SK-N-SH treated with all-trans-retinoic acid at 6 μM for 48 hours (cell line): ENCODE measurements at regions not wholly inside any gene's neighbourhood (a gene's known extent, or its start where the extent isn't known, plus 50 kb on each side); places are given as distances from the start of the nearest gene placed in this dataset.
A peak's percentile ranks its signal among the peaks of the same experiment; 100 is the strongest.

ENCODE experiments used
- ATAC-seq: fragments of 200-7000 bp; cut with Tn5 transposase; 3 replicates; pipeline ENCODE4 v1.9.1; 2020; ENCODE audit warnings: mild to moderate bottlenecking, moderate library complexity
- BACH2 ChIP-seq: fragments of 250-450 bp; sonication (Bioruptor Pico); IDR thresholded peaks from 2 replicates; pipeline ENCODE4 v1.9.0; 2021; ENCODE audit warnings: mild to moderate bottlenecking, borderline replicate concordance
- CREB5 ChIP-seq: fragments of 250-450 bp; sonication (Bioruptor Pico); IDR thresholded peaks from 2 replicates; pipeline ENCODE4 v1.5.1; 2020; ENCODE audit warnings: low read depth, mild to moderate bottlenecking, moderate library complexity
- CSDC2 ChIP-seq: fragments of 250-450 bp; sonication (Bioruptor Pico); IDR thresholded peaks from 2 replicates; pipeline ENCODE4 v1.5.0; 2020; ENCODE audit warnings: mild to moderate bottlenecking, moderate library complexity
- ESRRG ChIP-seq: fragments of 250-450 bp; sonication (Bioruptor Pico); IDR thresholded peaks from 2 replicates; pipeline ENCODE4 v1.6.1; 2021; ENCODE audit warnings: mild to moderate bottlenecking
- OSR1 ChIP-seq: fragments of 250-450 bp; sonication (Bioruptor Pico); IDR thresholded peaks from 2 replicates; pipeline ENCODE4 v1.8.0; 2022; ENCODE audit warnings: moderate library complexity, mild to moderate bottlenecking, inconsistent platforms
- POU6F1 ChIP-seq: fragments of 250-450 bp; sonication (Bioruptor Pico); IDR thresholded peaks from 2 replicates; pipeline ENCODE4 v1.8.0; 2021; ENCODE audit warnings: low read depth, mild to moderate bottlenecking, moderate library complexity, borderline replicate concordance
- PPARA ChIP-seq: fragments of 250-450 bp; sonication (Bioruptor Pico); IDR thresholded peaks from 2 replicates; pipeline ENCODE4 v1.5.0; 2020; ENCODE audit warnings: mild to moderate bottlenecking, borderline replicate concordance
- RARB ChIP-seq: fragments of 250-450 bp; sonication (Bioruptor Pico); IDR thresholded peaks from 2 replicates; pipeline ENCODE4 v1.8.0; 2021; ENCODE audit warnings: mild to moderate bottlenecking, moderate library complexity
- SNAI2 ChIP-seq: fragments of 250-450 bp; sonication (Bioruptor Pico); IDR thresholded peaks from 2 replicates; pipeline ENCODE4 v1.5.0; 2020; ENCODE audit warnings: mild to moderate bottlenecking, moderate library complexity
- TCF4 ChIP-seq: fragments of 250-450 bp; sonication (Bioruptor Pico); IDR thresholded peaks from 2 replicates; pipeline ENCODE4 v1.8.0; 2021; ENCODE audit warnings: mild to moderate bottlenecking, moderate library complexity, borderline replicate concordance
- TOX ChIP-seq: fragments of 250-450 bp; sonication (Bioruptor Pico); IDR thresholded peaks from 2 replicates; pipeline ENCODE4 v1.8.0; 2021; ENCODE audit warnings: mild to moderate bottlenecking, moderate library complexity, borderline replicate concordance
- ZNF70 ChIP-seq: fragments of 450-650 bp; formaldehyde crosslinking; IDR thresholded peaks from 2 replicates; pipeline ENCODE4 v1.5.0; 2020; ENCODE audit warnings: mild to moderate bottlenecking, moderate library complexity
- ZNF8 ChIP-seq: fragments of 450-650 bp; formaldehyde crosslinking; IDR thresholded peaks from 2 replicates; pipeline ENCODE4 v1.5.0; 2020; ENCODE audit warnings: mild to moderate bottlenecking, moderate library complexity
- TF ChIP-seq, protein P1 (sequence below): fragments of 250-450 bp; sonication (Bioruptor Pico); IDR thresholded peaks from 2 replicates; pipeline ENCODE4 v1.5.0; 2020; ENCODE audit warnings: mild to moderate bottlenecking, moderate library complexity
- TF ChIP-seq, protein P2 (sequence below): fragments of 250-450 bp; sonication (Bioruptor Pico); IDR thresholded peaks from 2 replicates; pipeline ENCODE4 v1.5.1; 2021; ENCODE audit warnings: mild to moderate bottlenecking, moderate library complexity
- TF ChIP-seq, protein P3 (sequence below): fragments of 250-450 bp; sonication (Bioruptor Pico); IDR thresholded peaks from 2 replicates; pipeline ENCODE4 v1.8.0; 2020; ENCODE audit warnings: mild to moderate bottlenecking, moderate library complexity, borderline replicate concordance

- no peak; the same call in 2 of the 3 replicates for ATAC-seq
- TF ChIP-seq, protein P1, sequence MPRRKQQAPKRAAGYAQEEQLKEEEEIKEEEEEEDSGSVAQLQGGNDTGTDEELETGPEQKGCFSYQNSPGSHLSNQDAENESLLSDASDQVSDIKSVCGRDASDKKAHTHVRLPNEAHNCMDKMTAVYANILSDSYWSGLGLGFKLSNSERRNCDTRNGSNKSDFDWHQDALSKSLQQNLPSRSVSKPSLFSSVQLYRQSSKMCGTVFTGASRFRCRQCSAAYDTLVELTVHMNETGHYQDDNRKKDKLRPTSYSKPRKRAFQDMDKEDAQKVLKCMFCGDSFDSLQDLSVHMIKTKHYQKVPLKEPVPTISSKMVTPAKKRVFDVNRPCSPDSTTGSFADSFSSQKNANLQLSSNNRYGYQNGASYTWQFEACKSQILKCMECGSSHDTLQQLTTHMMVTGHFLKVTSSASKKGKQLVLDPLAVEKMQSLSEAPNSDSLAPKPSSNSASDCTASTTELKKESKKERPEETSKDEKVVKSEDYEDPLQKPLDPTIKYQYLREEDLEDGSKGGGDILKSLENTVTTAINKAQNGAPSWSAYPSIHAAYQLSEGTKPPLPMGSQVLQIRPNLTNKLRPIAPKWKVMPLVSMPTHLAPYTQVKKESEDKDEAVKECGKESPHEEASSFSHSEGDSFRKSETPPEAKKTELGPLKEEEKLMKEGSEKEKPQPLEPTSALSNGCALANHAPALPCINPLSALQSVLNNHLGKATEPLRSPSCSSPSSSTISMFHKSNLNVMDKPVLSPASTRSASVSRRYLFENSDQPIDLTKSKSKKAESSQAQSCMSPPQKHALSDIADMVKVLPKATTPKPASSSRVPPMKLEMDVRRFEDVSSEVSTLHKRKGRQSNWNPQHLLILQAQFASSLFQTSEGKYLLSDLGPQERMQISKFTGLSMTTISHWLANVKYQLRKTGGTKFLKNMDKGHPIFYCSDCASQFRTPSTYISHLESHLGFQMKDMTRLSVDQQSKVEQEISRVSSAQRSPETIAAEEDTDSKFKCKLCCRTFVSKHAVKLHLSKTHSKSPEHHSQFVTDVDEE (CRISPR knock-in tag): no peak
- TF ChIP-seq ZNF8 (CRISPR knock-in tag) (no peak), CSDC2 (CRISPR knock-in tag) (no peak), POU6F1 (CRISPR knock-in tag) (no peak), ZNF70 (no peak), BACH2 (CRISPR knock-in tag) (no peak), TOX (CRISPR knock-in tag) (no peak)
- TF ChIP-seq, protein P2, sequence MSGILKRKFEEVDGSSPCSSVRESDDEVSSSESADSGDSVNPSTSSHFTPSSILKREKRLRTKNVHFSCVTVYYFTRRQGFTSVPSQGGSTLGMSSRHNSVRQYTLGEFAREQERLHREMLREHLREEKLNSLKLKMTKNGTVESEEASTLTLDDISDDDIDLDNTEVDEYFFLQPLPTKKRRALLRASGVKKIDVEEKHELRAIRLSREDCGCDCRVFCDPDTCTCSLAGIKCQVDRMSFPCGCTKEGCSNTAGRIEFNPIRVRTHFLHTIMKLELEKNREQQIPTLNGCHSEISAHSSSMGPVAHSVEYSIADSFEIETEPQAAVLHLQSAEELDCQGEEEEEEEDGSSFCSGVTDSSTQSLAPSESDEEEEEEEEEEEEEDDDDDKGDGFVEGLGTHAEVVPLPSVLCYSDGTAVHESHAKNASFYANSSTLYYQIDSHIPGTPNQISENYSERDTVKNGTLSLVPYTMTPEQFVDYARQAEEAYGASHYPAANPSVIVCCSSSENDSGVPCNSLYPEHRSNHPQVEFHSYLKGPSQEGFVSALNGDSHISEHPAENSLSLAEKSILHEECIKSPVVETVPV (CRISPR knock-in tag): no peak
- TF ChIP-seq, all 23 proteins: peak for 0
Observed at GRCh38 chr9:31104249-31104648, 1280.2 kb upstream of the ACO1 start.

GRCh38 chr9:31112491-31112890, 1272.0 kb upstream of the ACO1 start:
- TF ChIP-seq PPARA (CRISPR knock-in tag) (no peak), ESRRG (CRISPR knock-in tag) (no peak)
- TF ChIP-seq, protein P2 (CRISPR knock-in tag): no peak
- no peak for ATAC-seq

DNA sequence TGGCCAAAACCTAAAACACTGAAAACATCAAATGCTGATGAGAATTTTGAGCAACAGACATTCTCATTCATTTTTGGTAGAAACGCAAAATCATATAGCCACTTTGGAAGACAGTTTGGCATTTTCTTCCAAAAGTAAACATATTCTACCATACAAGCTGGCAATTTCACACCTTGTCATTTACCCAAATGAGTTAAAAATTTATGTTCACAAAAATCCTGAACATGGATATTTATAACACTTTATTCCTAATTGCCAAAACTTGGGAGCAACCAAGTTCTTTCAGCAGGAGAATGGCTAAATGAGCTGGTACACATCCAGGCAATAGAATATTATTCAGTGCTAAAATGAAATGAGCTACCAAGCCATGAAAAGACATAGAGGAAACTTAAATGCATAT, 1270.1 kb upstream of the ACO1 start:
- no peak for ATAC-seq
- TF ChIP-seq TCF4 (CRISPR knock-in tag) (no peak), TOX (CRISPR knock-in tag) (no peak), OSR1 (CRISPR knock-in tag) (no peak), POU6F1 (CRISPR knock-in tag) (no peak), CREB5 (CRISPR knock-in tag) (no peak), ZNF70 (no peak), RARB (CRISPR knock-in tag) (no peak), SNAI2 (CRISPR knock-in tag) (no peak)

DNA sequence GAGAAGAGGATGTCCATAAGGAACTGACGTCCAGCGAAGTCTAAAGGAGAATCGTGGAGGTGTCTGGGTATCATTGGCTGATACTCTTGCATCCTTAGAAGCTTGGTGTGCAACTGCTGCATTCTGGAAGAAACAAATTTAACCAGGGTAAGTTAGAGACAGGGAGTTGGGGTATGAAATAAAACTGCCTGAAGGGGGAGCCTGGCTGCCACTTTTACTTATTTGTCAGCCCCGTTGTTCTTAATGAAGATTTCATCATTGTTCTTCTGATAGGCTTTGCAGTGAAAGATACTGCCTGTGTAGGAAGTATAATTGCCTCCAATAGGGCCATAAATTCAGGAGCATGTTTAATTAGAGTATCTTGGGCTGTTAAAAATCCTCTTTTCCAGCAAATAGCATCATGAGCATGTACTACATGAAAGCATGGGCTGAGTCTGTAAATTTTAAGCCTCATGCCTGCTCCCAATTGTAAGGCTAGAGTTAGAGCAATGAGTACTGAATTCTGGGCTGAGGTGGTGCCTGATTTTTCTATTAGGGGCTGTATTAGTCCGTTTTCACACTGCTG, 1264.5 kb upstream of the ACO1 start:
- TF ChIP-seq POU6F1 (CRISPR knock-in tag) (no peak), PPARA (CRISPR knock-in tag) (no peak), ZNF70 (no peak), OSR1 (CRISPR knock-in tag) (no peak)
- TF ChIP-seq, protein P3, sequence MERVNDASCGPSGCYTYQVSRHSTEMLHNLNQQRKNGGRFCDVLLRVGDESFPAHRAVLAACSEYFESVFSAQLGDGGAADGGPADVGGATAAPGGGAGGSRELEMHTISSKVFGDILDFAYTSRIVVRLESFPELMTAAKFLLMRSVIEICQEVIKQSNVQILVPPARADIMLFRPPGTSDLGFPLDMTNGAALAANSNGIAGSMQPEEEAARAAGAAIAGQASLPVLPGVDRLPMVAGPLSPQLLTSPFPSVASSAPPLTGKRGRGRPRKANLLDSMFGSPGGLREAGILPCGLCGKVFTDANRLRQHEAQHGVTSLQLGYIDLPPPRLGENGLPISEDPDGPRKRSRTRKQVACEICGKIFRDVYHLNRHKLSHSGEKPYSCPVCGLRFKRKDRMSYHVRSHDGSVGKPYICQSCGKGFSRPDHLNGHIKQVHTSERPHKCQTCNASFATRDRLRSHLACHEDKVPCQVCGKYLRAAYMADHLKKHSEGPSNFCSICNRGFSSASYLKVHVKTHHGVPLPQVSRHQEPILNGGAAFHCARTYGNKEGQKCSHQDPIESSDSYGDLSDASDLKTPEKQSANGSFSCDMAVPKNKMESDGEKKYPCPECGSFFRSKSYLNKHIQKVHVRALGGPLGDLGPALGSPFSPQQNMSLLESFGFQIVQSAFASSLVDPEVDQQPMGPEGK (CRISPR knock-in tag): no peak
- ATAC-seq: peak; percentile 89
